ENCODE measurements at regions not wholly inside any gene's neighbourhood (a gene's known extent, or its start where the extent isn't known, plus 50 kb on each side); places are given as distances from the start of the nearest gene placed in this dataset.

- 92 to 100% (median 98%) methylated on average over 1 of the region's 1 CpG for WGBS, 3 donors
- Histone ChIP-seq H3K27ac (no peak overlapping the region), H3K9me3 (no peaks in the 10 kb centered on the region), H3K4me1 (ENCODE audit: insufficient read depth) (peaks cover 1% of the 10 kb centered on the region), H3K4me3 (no peak overlapping the region), H3K27me3 (no peaks in the 10 kb centered on the region), H3K36me3 (no peaks in the 10 kb centered on the region)
- no peak for TF ChIP-seq CTCF (IDR thresholded peaks at IDR 0.05)
- TF ChIP-seq EP300 (IDR thresholded peaks at IDR 0.05), result no peak
- no peak for TF ChIP-seq POLR2A (IDR thresholded peaks at IDR 0.05)
- intact Hi-C loops (cut with DNase I), result no loop called here
- no peak for DNase-seq
Measured at GRCh38 chr1:83552820-83553219, 446.1 kb downstream of the TTLL7 start.

GRCh38 chr1:83548311-83548710 lies 450.6 kb downstream of the TTLL7 start:
- no peak for DNase-seq
- Histone ChIP-seq H3K4me1 (ENCODE audit: insufficient read depth) (no peaks in the 10 kb centered on the region), H3K27ac (no peak overlapping the region), H3K36me3 (no peaks in the 10 kb centered on the region), H3K4me3 (no peak overlapping the region), H3K27me3 (no peaks in the 10 kb centered on the region), H3K9me3 (no peaks in the 10 kb centered on the region)
- TF ChIP-seq EP300 (IDR thresholded peaks at IDR 0.05) (no peak), CTCF (IDR thresholded peaks at IDR 0.05) (no peak), POLR2A (IDR thresholded peaks at IDR 0.05) (no peak)
- WGBS, 3 donors, result 89 to 98% (median 94%) methylated on average over 1 of the region's 1 CpG
- intact Hi-C loops (cut with DNase I), result no loop called here

GRCh38 chr1:83547901-83548300 lies 451.0 kb downstream of the TTLL7 start:
- intact Hi-C loops (cut with DNase I), result no loop called here
- no peaks in the 10 kb centered on the region for H3K36me3 ChIP-seq
- no peak for DNase-seq
- no peaks in the 10 kb centered on the region for H3K27me3 ChIP-seq
- 80 to 85% (median 80%) methylated on average over 6 of the region's 6 CpGs for WGBS, 3 donors
- no peaks in the 10 kb centered on the region for H3K4me1 ChIP-seq (ENCODE audit: insufficient read depth)
- TF ChIP-seq POLR2A (IDR thresholded peaks at IDR 0.05), result no peak
- no peak for TF ChIP-seq CTCF (IDR thresholded peaks at IDR 0.05)
- no peak for TF ChIP-seq EP300 (IDR thresholded peaks at IDR 0.05)
- H3K4me3 ChIP-seq, result no peak overlapping the region
- no peaks in the 10 kb centered on the region for H3K9me3 ChIP-seq
- H3K27ac ChIP-seq, result no peak overlapping the region

- H3K4me1 ChIP-seq (ENCODE audit: insufficient read depth), result no peaks in the 10 kb centered on the region
- TF ChIP-seq CTCF (IDR thresholded peaks at IDR 0.05) (no peak), EP300 (IDR thresholded peaks at IDR 0.05) (no peak), POLR2A (IDR thresholded peaks at IDR 0.05) (no peak)
- intact Hi-C loops (cut with DNase I), result no loop called here
- no peaks in the 10 kb centered on the region for H3K27me3 ChIP-seq
- 17 to 23% (median 22%) methylated on average over 1 of the region's 1 CpG for WGBS, 3 donors
- H3K4me3 ChIP-seq, result no peak overlapping the region
- no peak for DNase-seq
- H3K9me3 ChIP-seq, result no peaks in the 10 kb centered on the region
- H3K27ac ChIP-seq, result no peak overlapping the region
- no peaks in the 10 kb centered on the region for H3K36me3 ChIP-seq
Measured at GRCh38 chr1:83546874-83547273, 452.1 kb downstream of the TTLL7 start.
